ENCODE measurements at regions not wholly inside any gene's neighbourhood (a gene's known extent, or its start where the extent isn't known, plus 50 kb on each side); places are given as distances from the start of the nearest gene placed in this dataset.

- Histone ChIP-seq H3K36me3 (ENCODE audit: control insufficient read depth in 2 of 2, extremely low read depth in 1 of 2, insufficient read depth in 2 of 2, low read length in 2 of 2) (no peaks in the 10 kb centered on the region), H3K4me3 (replicated peaks in 1 of 3; ENCODE audit: insufficient read depth in 1 of 3, low read depth in 1 of 3, low read length in 3 of 3) (no peak overlapping the region), H3K4me1 (ENCODE audit: control insufficient read depth, extremely low read depth, insufficient read depth, low read length) (no peaks in the 10 kb centered on the region), H4K20me1 (replicated peaks; ENCODE audit: control insufficient read depth, extremely low read depth, insufficient read depth, low read length) (no peaks in the 10 kb centered on the region), H3K4me2 (ENCODE audit: insufficient read depth, low read length) (no peak overlapping the region), H2AFZ (ENCODE audit: low read depth, low read length) (no peak overlapping the region), H3K27me3 (ENCODE audit: control insufficient read depth in 2 of 2, insufficient read depth in 2 of 2, low read length in 2 of 2) (no peaks in the 10 kb centered on the region), H3K9me1 (replicated peaks; ENCODE audit: control insufficient read depth, extremely low read depth, insufficient read depth, low read length) (no peaks in the 10 kb centered on the region), H3K9ac (replicated peaks; ENCODE audit: extremely low read depth, insufficient read depth, low read length) (no peak overlapping the region), H3K79me2 (ENCODE audit: control insufficient read depth, insufficient read depth, low read length) (no peaks in the 10 kb centered on the region), H3K9me3 (replicated peaks; ENCODE audit: control insufficient read depth, insufficient read depth, low read length) (peaks cover 2% of the 10 kb centered on the region), H3K27ac (ENCODE audit: insufficient read depth, low read depth, low read length) (no peak overlapping the region)
- no peak for TF ChIP-seq CTCF (IDR thresholded peaks at IDR 0.05; ENCODE audit: extremely low read depth in 1 of 2, insufficient read depth in 1 of 2, low read depth in 1 of 2, low read length in 2 of 2)
- no peak for TF ChIP-seq EZH2 (IDR thresholded peaks at IDR 0.05; ENCODE audit: borderline replicate concordance, low read depth, low read length, severe bottlenecking)
- no peak for TF ChIP-seq JUN (IDR thresholded peaks at IDR 0.05; ENCODE audit: borderline replicate concordance, insufficient read depth, insufficient read length, low read depth)
- TF ChIP-seq POLR2A (IDR thresholded peaks at IDR 0.05; ENCODE audit: low read depth, low read length), result no peak
- TF ChIP-seq MYC (IDR thresholded peaks at IDR 0.05; ENCODE audit: low read depth, low read length), result no peak
- no peak for TF ChIP-seq FOS (IDR thresholded peaks at IDR 0.05; ENCODE audit: borderline replicate concordance, insufficient read depth, low read length)
- no peak for TF ChIP-seq GATA2 (IDR thresholded peaks at IDR 0.05; ENCODE audit: insufficient read depth, insufficient read length, low read depth, low read length)
- no peak for TF ChIP-seq MAX (IDR thresholded peaks at IDR 0.05; ENCODE audit: insufficient read depth, insufficient read length)
- no peak for TF ChIP-seq POLR2AphosphoS5 (IDR thresholded peaks at IDR 0.05; ENCODE audit: insufficient read depth, low read depth, low read length)
- POLR2A ChIA-PET, result no interaction called here
- dilution Hi-C loops (cut with MboI; ENCODE audit: extremely low pct_ligation_motif_present, low sequenced_read_pairs), result no loop called here
- intact Hi-C loops (cut with micrococcal nuclease), result no loop called here
- DNase-seq (ENCODE audit: low read depth, low spot score) (no peak), FAIRE-seq (no peak)
- no TSS peak for BruUV-seq (replicated peaks)
- CTCF ChIA-PET, result interaction anchor here (1.0 kb wide), 1 partner anchor 22 kb away, joined by 3 read pairs; no protein-coding TSS in a partner anchor
These were observed 879.3 kb downstream of the OLFM4 start for GRCh38 chr13:53907891-53908290.
